ENCODE measurements at regions not wholly inside any gene's neighbourhood (a gene's known extent, or its start where the extent isn't known, plus 50 kb on each side); places are given as distances from the start of the nearest gene placed in this dataset.

- no peak for TF ChIP-seq NRF1 (conservative IDR thresholded peaks at IDR 0.05; ENCODE audit: low read depth, low read length)
- no peak for TF ChIP-seq JUND (IDR thresholded peaks at IDR 0.05; ENCODE audit: low read depth, low read length)
- no peak for TF ChIP-seq SMARCA5 (IDR thresholded peaks at IDR 0.05)
- TF ChIP-seq, protein P1, sequence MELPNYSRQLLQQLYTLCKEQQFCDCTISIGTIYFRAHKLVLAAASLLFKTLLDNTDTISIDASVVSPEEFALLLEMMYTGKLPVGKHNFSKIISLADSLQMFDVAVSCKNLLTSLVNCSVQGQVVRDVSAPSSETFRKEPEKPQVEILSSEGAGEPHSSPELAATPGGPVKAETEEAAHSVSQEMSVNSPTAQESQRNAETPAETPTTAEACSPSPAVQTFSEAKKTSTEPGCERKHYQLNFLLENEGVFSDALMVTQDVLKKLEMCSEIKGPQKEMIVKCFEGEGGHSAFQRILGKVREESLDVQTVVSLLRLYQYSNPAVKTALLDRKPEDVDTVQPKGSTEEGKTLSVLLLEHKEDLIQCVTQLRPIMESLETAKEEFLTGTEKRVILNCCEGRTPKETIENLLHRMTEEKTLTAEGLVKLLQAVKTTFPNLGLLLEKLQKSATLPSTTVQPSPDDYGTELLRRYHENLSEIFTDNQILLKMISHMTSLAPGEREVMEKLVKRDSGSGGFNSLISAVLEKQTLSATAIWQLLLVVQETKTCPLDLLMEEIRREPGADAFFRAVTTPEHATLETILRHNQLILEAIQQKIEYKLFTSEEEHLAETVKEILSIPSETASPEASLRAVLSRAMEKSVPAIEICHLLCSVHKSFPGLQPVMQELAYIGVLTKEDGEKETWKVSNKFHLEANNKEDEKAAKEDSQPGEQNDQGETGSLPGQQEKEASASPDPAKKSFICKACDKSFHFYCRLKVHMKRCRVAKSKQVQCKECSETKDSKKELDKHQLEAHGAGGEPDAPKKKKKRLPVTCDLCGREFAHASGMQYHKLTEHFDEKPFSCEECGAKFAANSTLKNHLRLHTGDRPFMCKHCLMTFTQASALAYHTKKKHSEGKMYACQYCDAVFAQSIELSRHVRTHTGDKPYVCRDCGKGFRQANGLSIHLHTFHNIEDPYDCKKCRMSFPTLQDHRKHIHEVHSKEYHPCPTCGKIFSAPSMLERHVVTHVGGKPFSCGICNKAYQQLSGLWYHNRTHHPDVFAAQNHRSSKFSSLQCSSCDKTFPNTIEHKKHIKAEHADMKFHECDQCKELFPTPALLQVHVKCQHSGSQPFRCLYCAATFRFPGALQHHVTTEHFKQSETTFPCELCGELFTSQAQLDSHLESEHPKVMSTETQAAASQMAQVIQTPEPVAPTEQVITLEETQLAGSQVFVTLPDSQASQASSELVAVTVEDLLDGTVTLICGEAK (IDR thresholded peaks at IDR 0.05; ENCODE audit: borderline replicate concordance): no peak
These were observed 227.8 kb downstream of the NDUFA10 start for GRCh38 chr2:239797316-239797715.

All from GM12878 (cell line).